Karpas-422 (cell line): ENCODE measurements at regions not wholly inside any gene's neighbourhood (a gene's known extent, or its start where the extent isn't known, plus 50 kb on each side); places are given as distances from the start of the nearest gene placed in this dataset.

Experiments
- DNase-seq: peaks from one replicate; pipeline ENCODE4 v3.0.0-alpha.2; 2015
- H2AFZ ChIP-seq: fragments of 200-600 bp; sonication (generic); 2 replicates; pipeline ENCODE4 v1.6.1; 2014; ENCODE audit warnings: antibody characterized with exemption, low read length, mixed read lengths
- H3K27ac ChIP-seq: fragments of 200-600 bp; sonication (generic); 2 replicates; pipeline ENCODE4 v1.5.1; 2014; ENCODE audit warnings: mild to moderate bottlenecking, low read length, moderate library complexity
- H3K27me3 ChIP-seq: fragments of 200-600 bp; sonication (generic); 2 replicates; pipeline ENCODE4 v1.6.1; 2014; ENCODE audit warnings: low read length, mixed read lengths
- H3K36me3 ChIP-seq: fragments of 200-600 bp; sonication (generic); 2 replicates; pipeline ENCODE4 v1.6.1; 2014; ENCODE audit warnings: low read length, mixed read lengths; ENCODE audit not compliant: insufficient read depth
- H3K4me1 ChIP-seq: fragments of 200-600 bp; sonication (generic); 2 replicates; pipeline ENCODE4 v1.6.1; 2014; ENCODE audit warnings: mild to moderate bottlenecking, low read length, mixed read lengths
- H3K4me2 ChIP-seq: fragments of 200-600 bp; sonication (generic); 2 replicates; pipeline ENCODE4 v1.6.1; 2014; ENCODE audit warnings: low read length, low read depth, mild to moderate bottlenecking; ENCODE audit not compliant: poor library complexity, severe bottlenecking
- H3K4me3 ChIP-seq: fragments of 200-600 bp; sonication (generic); 2 replicates; pipeline ENCODE4 v1.5.1; 2014; ENCODE audit warnings: mild to moderate bottlenecking, antibody characterized with exemption, low read length, mixed read lengths
- H3K79me2 ChIP-seq: fragments of 200-600 bp; sonication (generic); 2 replicates; pipeline ENCODE4 v1.6.1; 2014; ENCODE audit warnings: mild to moderate bottlenecking, low read length, mixed read lengths
- H3K9ac ChIP-seq: fragments of 200-600 bp; sonication (generic); 2 replicates; pipeline ENCODE4 v1.6.0; 2014; ENCODE audit warnings: low read length
- H3K9me2 ChIP-seq: fragments of 200-600 bp; sonication (generic), shearing (Covaris generic); replicated peaks from 2 replicates; pipeline ENCODE4 v1.6.0; 2014; ENCODE audit warnings: mild to moderate bottlenecking, low read length, moderate library complexity; ENCODE audit not compliant: insufficient read depth
- H3K9me3 ChIP-seq: fragments of 300-700, 200-600 bp; sonication (generic); 2 replicates; pipeline ENCODE4 v1.6.1; 2014; ENCODE audit warnings: low read length, mixed read lengths
- H4K20me1 ChIP-seq: fragments of 200-600 bp; sonication (generic); 2 replicates; pipeline ENCODE4 v1.6.1; 2014; ENCODE audit warnings: mild to moderate bottlenecking, antibody characterized with exemption, low read length, low read depth; ENCODE audit not compliant: insufficient read depth

- no peak overlapping the region for H3K9ac ChIP-seq
These were observed 442.9 kb upstream of the BOD1L1 start for GRCh38 chr4:14070289-14070880.

GRCh38 chr4:14072506-14072905 lies 445.0 kb upstream of the BOD1L1 start:
- no peak overlapping the region for H3K4me3 ChIP-seq
- H3K36me3 ChIP-seq: no peaks in the 10 kb centered on the region
- H2AFZ ChIP-seq: no peak overlapping the region
- H3K9me3 ChIP-seq: no peaks in the 10 kb centered on the region
- H3K9ac ChIP-seq: no peak overlapping the region
- H3K9me2 ChIP-seq: no peaks in the 10 kb centered on the region
- no peaks in the 10 kb centered on the region for H4K20me1 ChIP-seq
- H3K79me2 ChIP-seq: no peaks in the 10 kb centered on the region
- no peaks in the 10 kb centered on the region for H3K27me3 ChIP-seq
- H3K4me1 ChIP-seq: no peaks in the 10 kb centered on the region
- no peak for DNase-seq
- H3K4me2 ChIP-seq: no peak overlapping the region
- no peak overlapping the region for H3K27ac ChIP-seq

More at GRCh38 chr4:14070289-14070880, 442.9 kb upstream of the BOD1L1 start:
- Histone ChIP-seq H3K9me2 (no peaks in the 10 kb centered on the region), H3K27ac (no peak overlapping the region), H2AFZ (no peak overlapping the region), H3K4me3 (no peak overlapping the region), H3K9me3 (no peaks in the 10 kb centered on the region), H3K27me3 (no peaks in the 10 kb centered on the region), H3K79me2 (no peaks in the 10 kb centered on the region), H3K4me1 (no peaks in the 10 kb centered on the region), H3K4me2 (no peak overlapping the region), H3K36me3 (no peaks in the 10 kb centered on the region), H4K20me1 (no peaks in the 10 kb centered on the region)
- no peak for DNase-seq

GRCh38 chr4:14076776-14077175 lies 449.3 kb upstream of the BOD1L1 start:
- Histone ChIP-seq H3K9me2 (no peaks in the 10 kb centered on the region), H3K27ac (no peak overlapping the region), H3K36me3 (no peaks in the 10 kb centered on the region), H3K27me3 (no peaks in the 10 kb centered on the region), H3K79me2 (no peaks in the 10 kb centered on the region), H3K4me1 (no peaks in the 10 kb centered on the region), H3K9ac (no peak overlapping the region), H2AFZ (no peak overlapping the region), H3K9me3 (no peaks in the 10 kb centered on the region), H4K20me1 (no peaks in the 10 kb centered on the region), H3K4me2 (no peak overlapping the region), H3K4me3 (no peak overlapping the region)
- no peak for DNase-seq

GRCh38 chr4:14078326-14078725 lies 450.8 kb upstream of the BOD1L1 start:
- H2AFZ ChIP-seq: no peak overlapping the region
- no peaks in the 10 kb centered on the region for H3K79me2 ChIP-seq
- H3K4me2 ChIP-seq: no peak overlapping the region

GRCh38 chr4:14079601-14080000 lies 452.1 kb upstream of the BOD1L1 start:
- H3K79me2 ChIP-seq: no peaks in the 10 kb centered on the region
- no peak overlapping the region for H3K4me3 ChIP-seq
- H3K27me3 ChIP-seq: no peaks in the 10 kb centered on the region
- H4K20me1 ChIP-seq: no peaks in the 10 kb centered on the region
- H3K36me3 ChIP-seq: no peaks in the 10 kb centered on the region
- H3K9me2 ChIP-seq: no peaks in the 10 kb centered on the region
- H2AFZ ChIP-seq: no peak overlapping the region
- no peak overlapping the region for H3K9ac ChIP-seq
- H3K27ac ChIP-seq: no peak overlapping the region
- no peak for DNase-seq
- no peaks in the 10 kb centered on the region for H3K4me1 ChIP-seq
- H3K9me3 ChIP-seq: no peaks in the 10 kb centered on the region
- no peak overlapping the region for H3K4me2 ChIP-seq

More at GRCh38 chr4:14078326-14078725, 450.8 kb upstream of the BOD1L1 start:
- Histone ChIP-seq H3K27ac (no peak overlapping the region), H3K9me2 (no peaks in the 10 kb centered on the region), H4K20me1 (no peaks in the 10 kb centered on the region), H3K4me1 (no peaks in the 10 kb centered on the region), H3K4me3 (no peak overlapping the region), H3K9ac (no peak overlapping the region), H3K9me3 (no peaks in the 10 kb centered on the region), H3K36me3 (no peaks in the 10 kb centered on the region), H3K27me3 (no peaks in the 10 kb centered on the region)
- no peak for DNase-seq

- Histone ChIP-seq H3K9me2 (no peaks in the 10 kb centered on the region), H3K4me3 (no peak overlapping the region), H3K27ac (no peak overlapping the region), H3K4me1 (no peaks in the 10 kb centered on the region), H3K9ac (no peak overlapping the region), H3K27me3 (no peaks in the 10 kb centered on the region), H3K9me3 (no peaks in the 10 kb centered on the region), H3K79me2 (no peaks in the 10 kb centered on the region), H3K36me3 (no peaks in the 10 kb centered on the region), H3K4me2 (no peak overlapping the region), H4K20me1 (no peaks in the 10 kb centered on the region), H2AFZ (no peak overlapping the region)
- DNase-seq: no peak
These were observed 455.6 kb upstream of the BOD1L1 start for GRCh38 chr4:14083150-14083549.

- no peaks in the 10 kb centered on the region for H3K9me2 ChIP-seq
- no peaks in the 10 kb centered on the region for H3K27me3 ChIP-seq
- no peaks in the 10 kb centered on the region for H4K20me1 ChIP-seq
- no peaks in the 10 kb centered on the region for H3K79me2 ChIP-seq
- no peaks in the 10 kb centered on the region for H3K4me1 ChIP-seq
- H3K4me2 ChIP-seq: no peak overlapping the region
- H2AFZ ChIP-seq: no peak overlapping the region
- no peak overlapping the region for H3K9ac ChIP-seq
- DNase-seq: no peak
- H3K9me3 ChIP-seq: no peaks in the 10 kb centered on the region
- H3K4me3 ChIP-seq: no peak overlapping the region
- no peak overlapping the region for H3K27ac ChIP-seq
- no peaks in the 10 kb centered on the region for H3K36me3 ChIP-seq
These were observed 457.1 kb upstream of the BOD1L1 start for GRCh38 chr4:14084598-14084997.

GRCh38 chr4:14087459-14087858 lies 459.9 kb upstream of the BOD1L1 start:
- H3K4me3 ChIP-seq: no peak overlapping the region
- H4K20me1 ChIP-seq: no peaks in the 10 kb centered on the region
- H3K36me3 ChIP-seq: no peaks in the 10 kb centered on the region
- no peaks in the 10 kb centered on the region for H3K9me2 ChIP-seq
- H3K27me3 ChIP-seq: 0 out of 2 replicates have a peak, but pooled peaks cover 3% of the 10 kb centered on the region
- no peak for DNase-seq
- no peak overlapping the region for H2AFZ ChIP-seq
- H3K4me2 ChIP-seq: no peak overlapping the region
- H3K79me2 ChIP-seq: no peaks in the 10 kb centered on the region
- H3K27ac ChIP-seq: no peak overlapping the region
- no peaks in the 10 kb centered on the region; the same call in 1 of the 2 replicates for H3K9me3 ChIP-seq
- no peak overlapping the region for H3K9ac ChIP-seq
- H3K4me1 ChIP-seq: no peaks in the 10 kb centered on the region
